Skeletal muscle satellite cell (primary cell): ENCODE measurements at regions not wholly inside any gene's neighbourhood (a gene's known extent, or its start where the extent isn't known, plus 50 kb on each side); places are given as distances from the start of the nearest gene placed in this dataset.

Experiments
- H3K27me3 ChIP-seq: 2 replicates; pipeline ENCODE4 v1.7.0; 2013; ENCODE audit warnings: low read length; ENCODE audit not compliant: control insufficient read depth, insufficient read depth
- H3K36me3 ChIP-seq: 2 replicates; pipeline ENCODE4 v1.7.0; 2013; ENCODE audit warnings: mild to moderate bottlenecking, control low read depth, low read length; ENCODE audit not compliant: insufficient read depth
- H3K4me1 ChIP-seq: 2 replicates; pipeline ENCODE4 v1.7.0; 2013; ENCODE audit warnings: low read length; ENCODE audit not compliant: control insufficient read depth, insufficient read depth
- H3K4me2 ChIP-seq: 2 replicates; pipeline ENCODE4 v1.7.0; 2013; ENCODE audit warnings: mild to moderate bottlenecking, low read length
- H3K4me3 ChIP-seq: 2 replicates; pipeline ENCODE4 v1.7.0; 2013; ENCODE audit warnings: low read length
- H3K9ac ChIP-seq: 2 replicates; pipeline ENCODE4 v1.7.0; 2013; ENCODE audit warnings: mild to moderate bottlenecking, low read depth, low read length, moderate library complexity
- H3K9me3 ChIP-seq: replicated peaks from 2 replicates; pipeline ENCODE4 v1.7.0; 2013; ENCODE audit warnings: mild to moderate bottlenecking, control low read depth, low read length

DNA sequence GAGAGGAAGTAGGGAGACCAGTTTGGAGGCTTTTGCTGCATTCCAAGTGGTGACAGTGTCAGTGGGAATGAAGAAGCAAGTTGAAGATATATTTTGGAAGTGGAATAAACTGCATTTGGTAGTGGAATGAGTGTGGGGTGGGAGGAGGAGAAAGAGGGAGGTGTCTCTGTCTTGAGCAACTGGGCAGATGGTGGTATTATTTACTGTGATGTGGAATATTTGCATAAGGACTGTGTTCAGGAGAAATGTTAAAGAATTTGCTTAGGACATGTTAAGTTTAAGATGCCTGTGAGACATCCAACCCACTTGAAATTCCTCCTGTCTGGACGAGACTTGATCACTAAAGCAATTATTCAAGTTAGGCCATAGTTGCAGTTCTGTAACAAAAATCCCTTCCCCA lies 448.9 kb upstream of the AMOT start:
- H3K27me3 ChIP-seq, result peaks cover 15% of the 10 kb centered on the region
- H3K9me3 ChIP-seq, result peaks cover 4% of the 10 kb centered on the region
- H3K9ac ChIP-seq, result no peak overlapping the region
- H3K4me2 ChIP-seq, result no peak overlapping the region
- no peaks in the 10 kb centered on the region for H3K4me1 ChIP-seq
- H3K36me3 ChIP-seq, result no peaks in the 10 kb centered on the region
- no peak overlapping the region for H3K4me3 ChIP-seq

DNA sequence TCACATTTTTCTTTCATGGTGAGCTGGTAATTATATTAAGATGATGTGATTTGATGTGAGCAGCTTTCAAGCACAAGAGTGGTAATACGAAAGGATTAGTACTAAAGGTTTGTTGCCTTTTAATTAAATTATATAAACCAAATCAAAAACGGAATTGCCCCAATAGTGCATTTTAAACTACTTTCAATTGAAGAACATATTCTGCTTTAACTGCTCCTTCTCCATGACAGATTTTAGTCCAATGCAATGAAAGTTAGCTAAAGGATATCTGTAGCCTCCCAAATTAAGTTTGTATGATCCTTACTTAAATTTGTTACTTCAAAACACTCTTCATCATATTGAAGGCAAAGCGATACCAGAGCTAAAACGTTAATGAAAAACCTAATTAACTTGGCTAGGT lies 447.1 kb upstream of the AMOT start:
- Histone ChIP-seq H3K4me2 (no peak overlapping the region), H3K36me3 (no peaks in the 10 kb centered on the region), H3K4me1 (no peaks in the 10 kb centered on the region), H3K27me3 (peaks cover 15% of the 10 kb centered on the region), H3K9ac (no peak overlapping the region), H3K4me3 (no peak overlapping the region), H3K9me3 (peaks cover 4% of the 10 kb centered on the region)

DNA sequence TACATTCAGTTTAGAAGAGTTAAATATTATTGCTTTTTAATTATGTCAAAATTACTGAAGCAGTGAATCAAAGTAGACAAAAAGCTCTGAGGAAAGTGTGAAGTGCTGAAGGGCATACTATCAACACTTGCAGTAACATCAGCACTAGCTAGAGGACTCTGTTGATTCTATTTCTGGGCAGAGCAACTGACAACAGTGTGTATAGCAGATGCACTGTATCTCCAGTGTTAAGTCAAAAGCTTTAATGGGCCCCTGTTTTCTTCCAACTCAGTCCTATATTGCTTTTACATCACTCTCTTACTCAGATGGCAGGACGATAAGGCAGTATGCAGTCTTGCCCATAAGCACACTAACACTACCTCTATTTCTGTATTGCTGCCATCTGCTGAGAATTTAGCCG lies 435.2 kb upstream of the AMOT start:
- H3K4me2 ChIP-seq, result no peak overlapping the region
- H3K9me3 ChIP-seq, result no peaks in the 10 kb centered on the region
- H3K27me3 ChIP-seq, result peaks cover 3% of the 10 kb centered on the region
- no peaks in the 10 kb centered on the region for H3K36me3 ChIP-seq
- no peak overlapping the region for H3K9ac ChIP-seq
- H3K4me3 ChIP-seq, result no peak overlapping the region
- no peaks in the 10 kb centered on the region for H3K4me1 ChIP-seq

DNA sequence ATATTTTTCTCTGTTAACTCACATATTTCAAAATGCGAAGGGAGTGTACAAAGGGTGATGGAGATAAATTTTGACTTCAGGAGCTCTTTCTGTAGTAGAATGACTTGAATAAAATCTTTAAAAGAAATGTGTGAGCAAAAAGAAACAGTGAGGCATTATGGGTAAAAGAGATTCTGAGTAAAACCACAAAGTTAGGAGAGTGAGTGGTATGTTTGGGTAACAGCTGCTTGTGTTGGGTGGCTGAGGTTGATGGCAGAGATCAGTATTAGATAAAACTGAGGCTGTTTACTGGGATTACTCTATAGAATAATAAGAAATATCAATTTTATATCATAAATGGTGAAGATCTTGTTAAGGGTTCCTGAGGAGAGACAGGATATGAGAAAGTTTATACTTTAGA lies 434.2 kb upstream of the AMOT start:
- Histone ChIP-seq H3K4me2 (no peak overlapping the region), H3K4me3 (no peak overlapping the region), H3K9me3 (no peaks in the 10 kb centered on the region)

DNA sequence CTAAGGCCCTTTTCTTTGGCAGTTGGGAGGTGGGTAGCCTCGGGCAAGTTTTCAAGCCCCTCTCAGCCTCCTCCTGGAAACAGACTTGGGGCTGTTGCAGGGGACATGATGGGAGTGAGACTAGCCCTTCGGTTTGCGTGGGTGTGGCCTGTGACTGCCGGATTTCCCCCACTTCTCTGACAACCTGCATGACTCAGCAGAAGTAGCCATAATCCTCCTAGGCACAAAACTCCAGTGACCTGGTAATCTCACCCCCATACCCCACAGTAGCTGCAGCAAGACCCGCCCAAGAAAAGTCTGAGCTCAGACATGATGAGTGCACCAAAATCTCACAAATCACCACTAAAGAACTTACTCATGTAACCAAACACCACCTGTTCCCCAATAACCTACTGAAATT lies 433.7 kb upstream of the AMOT start:
- no peak overlapping the region for H3K4me3 ChIP-seq
- H3K9me3 ChIP-seq, result no peaks in the 10 kb centered on the region

More for the DNA sequence above, 434.2 kb upstream of the AMOT start:
- Histone ChIP-seq H3K27me3 (peaks cover 3% of the 10 kb centered on the region), H3K9ac (no peak overlapping the region), H3K4me1 (no peaks in the 10 kb centered on the region), H3K36me3 (no peaks in the 10 kb centered on the region)

DNA sequence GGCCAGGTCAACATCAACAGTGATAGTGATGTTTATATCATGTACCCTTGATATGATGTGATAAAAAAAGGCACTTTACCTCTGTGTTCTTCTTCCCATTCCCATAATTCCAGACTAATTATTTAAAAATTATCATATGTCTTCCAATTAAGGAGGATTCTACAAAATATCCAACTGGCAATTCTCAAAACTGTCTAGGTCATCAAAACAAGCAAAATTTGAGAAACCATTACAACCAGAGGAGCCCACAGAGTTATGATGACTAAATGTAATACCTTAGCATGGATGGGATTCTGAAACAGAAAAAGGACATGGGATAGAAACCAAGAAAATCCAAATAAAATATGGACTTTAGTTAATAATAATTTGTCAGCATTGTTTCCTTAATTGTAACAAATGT lies 428.6 kb upstream of the AMOT start:
- Histone ChIP-seq H3K36me3 (no peaks in the 10 kb centered on the region), H3K9ac (no peak overlapping the region), H3K9me3 (no peaks in the 10 kb centered on the region), H3K4me2 (no peak overlapping the region), H3K4me3 (no peak overlapping the region), H3K4me1 (no peaks in the 10 kb centered on the region), H3K27me3 (peaks cover 2% of the 10 kb centered on the region)

More for the DNA sequence above, 433.7 kb upstream of the AMOT start:
- H3K36me3 ChIP-seq, result no peaks in the 10 kb centered on the region
- H3K27me3 ChIP-seq, result peaks cover 3% of the 10 kb centered on the region
- no peak overlapping the region for H3K4me2 ChIP-seq
- H3K9ac ChIP-seq, result no peak overlapping the region
- no peaks in the 10 kb centered on the region for H3K4me1 ChIP-seq

DNA sequence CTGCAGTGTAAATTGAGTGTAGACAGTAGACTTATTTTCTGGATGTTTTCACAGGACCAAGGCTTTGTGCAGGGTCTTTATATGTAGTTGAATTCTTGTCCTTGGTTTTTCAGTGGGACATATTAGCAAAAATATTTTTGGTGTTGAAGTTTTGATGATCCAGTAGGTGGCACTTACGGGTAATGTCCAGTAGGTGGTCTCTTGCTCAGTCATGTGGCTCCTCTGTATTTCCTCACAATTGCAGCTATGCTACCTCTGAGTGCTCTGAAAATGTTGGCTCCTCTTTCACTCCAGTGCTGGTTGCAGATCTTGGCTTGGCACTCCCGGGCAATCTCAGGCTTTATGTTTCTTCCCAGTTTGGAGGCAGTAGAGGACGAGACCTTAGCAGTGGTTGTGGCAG lies 419.8 kb upstream of the AMOT start:
- Histone ChIP-seq H3K4me2 (no peak overlapping the region), H3K4me1 (no peaks in the 10 kb centered on the region), H3K27me3 (peaks cover 21% of the 10 kb centered on the region), H3K9ac (no peak overlapping the region), H3K9me3 (peaks cover 2% of the 10 kb centered on the region), H3K36me3 (no peaks in the 10 kb centered on the region), H3K4me3 (no peak overlapping the region)

DNA sequence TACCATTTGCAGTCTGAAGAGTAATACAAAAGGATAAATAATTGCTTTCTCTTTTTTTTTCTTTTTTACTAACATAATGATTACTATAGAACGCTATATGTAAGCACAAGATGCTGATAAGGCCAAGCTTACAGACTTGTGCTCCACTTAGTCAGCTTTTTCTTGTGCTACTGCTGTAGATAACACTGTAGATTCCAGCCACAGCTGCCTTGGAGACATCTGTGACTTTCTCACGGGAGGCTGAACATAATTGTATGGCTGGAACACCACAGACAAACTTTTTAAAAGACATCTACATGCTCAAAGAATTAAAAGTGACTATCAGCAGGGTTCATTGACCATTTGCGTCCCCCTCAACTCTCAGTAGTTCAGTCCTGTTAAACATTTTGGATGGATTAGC lies 381.7 kb upstream of the AMOT start:
- Histone ChIP-seq H3K4me2 (no peak overlapping the region), H3K4me3 (no peak overlapping the region)

DNA sequence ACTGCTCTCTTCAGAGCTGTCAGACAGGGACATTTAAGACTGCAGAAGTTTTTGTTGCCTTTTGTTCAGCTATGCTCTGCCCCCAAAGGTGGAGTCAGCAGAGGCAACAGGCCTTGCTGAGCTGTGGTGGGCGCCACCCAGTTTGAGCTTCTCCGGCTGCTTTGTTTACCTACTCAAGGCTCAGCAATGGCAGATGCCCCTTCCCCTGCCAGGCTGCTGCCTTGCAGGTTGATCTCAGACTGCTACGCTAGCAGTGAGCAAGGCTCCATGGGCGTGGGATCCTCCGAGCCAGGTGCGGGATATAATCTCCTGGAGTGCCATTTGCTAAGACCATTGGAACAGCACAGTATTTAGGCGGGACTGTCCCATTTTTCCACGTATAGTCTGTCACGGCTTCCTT lies 371.4 kb upstream of the AMOT start:
- no peaks in the 10 kb centered on the region for H3K36me3 ChIP-seq
- no peak overlapping the region for H3K9ac ChIP-seq
- peaks cover 5% of the 10 kb centered on the region for H3K27me3 ChIP-seq
- no peaks in the 10 kb centered on the region for H3K9me3 ChIP-seq
- no peaks in the 10 kb centered on the region for H3K4me1 ChIP-seq
- no peak overlapping the region for H3K4me3 ChIP-seq
- no peak overlapping the region for H3K4me2 ChIP-seq

More for the DNA sequence above, 381.7 kb upstream of the AMOT start:
- Histone ChIP-seq H3K4me1 (no peaks in the 10 kb centered on the region), H3K36me3 (no peaks in the 10 kb centered on the region), H3K9me3 (no peaks in the 10 kb centered on the region), H3K9ac (no peak overlapping the region), H3K27me3 (no peaks in the 10 kb centered on the region)

DNA sequence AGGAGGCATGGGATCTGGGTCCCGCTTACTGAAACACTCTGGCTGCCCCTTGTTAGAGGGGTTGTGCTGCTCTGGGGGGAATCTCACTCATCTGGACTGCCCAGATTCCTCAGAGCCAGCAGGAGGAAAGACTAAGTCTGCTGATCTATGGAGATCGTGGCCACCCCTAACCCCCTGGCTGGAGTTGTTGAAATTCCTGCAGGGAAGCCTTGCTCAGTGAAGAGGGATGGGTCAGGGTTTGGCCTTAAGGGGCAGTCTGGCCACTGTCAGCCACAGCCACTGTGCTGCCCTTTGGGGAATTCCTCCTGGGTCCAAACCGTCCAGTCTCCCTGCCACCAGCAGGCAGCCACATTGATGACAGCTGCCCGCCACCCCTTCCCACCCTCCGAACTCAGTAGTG lies 362.0 kb upstream of the AMOT start:
- Histone ChIP-seq H3K9me3 (no peaks in the 10 kb centered on the region), H3K4me3 (no peak overlapping the region), H3K36me3 (no peaks in the 10 kb centered on the region), H3K4me2 (no peak overlapping the region), H3K4me1 (no peaks in the 10 kb centered on the region), H3K27me3 (no peaks in the 10 kb centered on the region), H3K9ac (no peak overlapping the region)

DNA sequence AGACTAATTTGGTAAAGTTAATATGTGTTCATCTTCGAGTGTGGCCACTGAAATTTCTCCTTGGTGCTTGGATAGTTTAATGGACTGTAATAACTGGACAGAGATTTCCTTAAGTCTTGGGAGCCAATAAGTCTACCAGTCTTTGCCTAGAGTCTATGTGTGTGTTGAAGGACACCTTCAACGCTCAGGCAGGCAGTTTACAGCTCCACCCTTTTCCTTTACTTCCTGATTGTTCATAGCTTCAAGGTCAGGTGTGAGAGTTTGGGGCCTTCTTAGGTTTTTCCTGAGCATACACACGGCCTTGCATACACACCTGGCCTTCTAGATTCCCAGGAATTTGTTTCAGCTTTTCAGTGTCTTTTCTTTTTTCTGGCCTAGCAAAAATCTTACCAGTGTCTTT lies 355.3 kb upstream of the AMOT start:
- H3K36me3 ChIP-seq, result no peaks in the 10 kb centered on the region

DNA sequence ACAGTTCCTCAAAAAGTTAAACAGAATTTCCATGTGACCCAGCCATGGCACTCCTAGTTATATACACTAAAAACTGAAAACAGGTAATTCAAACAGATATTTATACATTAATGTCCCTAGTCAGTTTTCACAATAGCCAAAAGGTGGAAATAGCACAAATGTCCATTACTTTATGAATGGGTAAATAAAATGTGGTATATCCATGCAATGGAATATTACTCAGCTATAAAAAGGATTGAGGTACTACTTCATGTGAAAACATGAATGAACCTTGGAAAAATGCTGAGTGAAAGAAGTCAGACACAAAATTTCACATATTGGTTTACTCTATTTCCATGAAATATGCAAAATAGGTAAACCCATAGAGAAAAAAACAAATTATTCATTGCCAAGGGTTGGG lies 351.8 kb upstream of the AMOT start:
- Histone ChIP-seq H3K4me2 (no peak overlapping the region), H3K36me3 (no peaks in the 10 kb centered on the region), H3K9me3 (no peaks in the 10 kb centered on the region), H3K4me1 (no peaks in the 10 kb centered on the region), H3K27me3 (no peaks in the 10 kb centered on the region), H3K9ac (no peak overlapping the region), H3K4me3 (no peak overlapping the region)

More for the DNA sequence above, 355.3 kb upstream of the AMOT start:
- Histone ChIP-seq H3K4me1 (no peaks in the 10 kb centered on the region), H3K4me2 (no peak overlapping the region), H3K4me3 (no peak overlapping the region), H3K9me3 (no peaks in the 10 kb centered on the region), H3K9ac (no peak overlapping the region), H3K27me3 (no peaks in the 10 kb centered on the region)
